ENCODE measurements at regions not wholly inside any gene's neighbourhood (a gene's known extent, or its start where the extent isn't known, plus 50 kb on each side); places are given as distances from the start of the nearest gene placed in this dataset.

GRCh38 chrX:39497702-39498265 lies 600.0 kb downstream of the BCOR start:
- no peak for DNase-seq (ENCODE audit: low read depth, low spot score)

- DNase-seq (ENCODE audit: low read depth, low spot score) = peak; percentile 24
Observed at GRCh38 chrX:39499996-39500395, 597.8 kb downstream of the BCOR start.

- DNase-seq (ENCODE audit: low read depth, low spot score) = no peak
Observed at GRCh38 chrX:39501822-39502221, 595.9 kb downstream of the BCOR start.

GRCh38 chrX:39502486-39502885 lies 595.3 kb downstream of the BCOR start:
- no peak for DNase-seq (ENCODE audit: low read depth, low spot score)

- DNase-seq (ENCODE audit: low read depth, low spot score) = no peak
Observed at GRCh38 chrX:39504227-39504626, 593.5 kb downstream of the BCOR start.

- peak; percentile 54 for DNase-seq (ENCODE audit: low read depth, low spot score)
Observed at GRCh38 chrX:39504850-39505259, 592.9 kb downstream of the BCOR start.

GRCh38 chrX:39506131-39506530 lies 591.6 kb downstream of the BCOR start:
- no peak for DNase-seq (ENCODE audit: low read depth, low spot score)

GRCh38 chrX:39507034-39507433 lies 590.7 kb downstream of the BCOR start:
- no peak for DNase-seq (ENCODE audit: low read depth, low spot score)

GRCh38 chrX:39507617-39508299 lies 590.0 kb downstream of the BCOR start:
- no peak for DNase-seq (ENCODE audit: low read depth, low spot score)

GRCh38 chrX:39508300-39508692 lies 589.5 kb downstream of the BCOR start:
- DNase-seq (ENCODE audit: low read depth, low spot score) = no peak

- no peak for DNase-seq (ENCODE audit: low read depth, low spot score)
Observed at GRCh38 chrX:39509157-39509556, 588.6 kb downstream of the BCOR start.

- no peak for DNase-seq (ENCODE audit: low read depth, low spot score)
Observed at GRCh38 chrX:39513836-39514235, 583.9 kb downstream of the BCOR start.

- DNase-seq (ENCODE audit: low read depth, low spot score) = peak; percentile 32
Observed at GRCh38 chrX:39514801-39515200, 583.0 kb downstream of the BCOR start.

GRCh38 chrX:39516427-39516841 lies 581.3 kb downstream of the BCOR start:
- DNase-seq (ENCODE audit: low read depth, low spot score) = no peak

GRCh38 chrX:39518476-39519029 lies 579.2 kb downstream of the BCOR start:
- peak; percentile 52 for DNase-seq (ENCODE audit: low read depth, low spot score)

- DNase-seq (ENCODE audit: low read depth, low spot score) = peak; percentile 65
Observed at GRCh38 chrX:39519030-39519488, 578.7 kb downstream of the BCOR start.

- peak; percentile 8 for DNase-seq (ENCODE audit: low read depth, low spot score)
Observed at GRCh38 chrX:39519566-39520301, 578.0 kb downstream of the BCOR start.

GRCh38 chrX:39525758-39526157 lies 572.0 kb downstream of the BCOR start:
- DNase-seq (ENCODE audit: low read depth, low spot score) = no peak

- no peak for DNase-seq (ENCODE audit: low read depth, low spot score)
Observed at GRCh38 chrX:39527025-39527424, 570.7 kb downstream of the BCOR start.

- no peak for DNase-seq (ENCODE audit: low read depth, low spot score)
Observed at GRCh38 chrX:39528161-39528916, 569.4 kb downstream of the BCOR start.

GRCh38 chrX:39532761-39533160 lies 565.0 kb downstream of the BCOR start:
- DNase-seq (ENCODE audit: low read depth, low spot score) = no peak

GRCh38 chrX:39534949-39535348 lies 562.8 kb downstream of the BCOR start:
- no peak for DNase-seq (ENCODE audit: low read depth, low spot score)
